ENCODE measurements at regions not wholly inside any gene's neighbourhood (a gene's known extent, or its start where the extent isn't known, plus 50 kb on each side); places are given as distances from the start of the nearest gene placed in this dataset.

DNA sequence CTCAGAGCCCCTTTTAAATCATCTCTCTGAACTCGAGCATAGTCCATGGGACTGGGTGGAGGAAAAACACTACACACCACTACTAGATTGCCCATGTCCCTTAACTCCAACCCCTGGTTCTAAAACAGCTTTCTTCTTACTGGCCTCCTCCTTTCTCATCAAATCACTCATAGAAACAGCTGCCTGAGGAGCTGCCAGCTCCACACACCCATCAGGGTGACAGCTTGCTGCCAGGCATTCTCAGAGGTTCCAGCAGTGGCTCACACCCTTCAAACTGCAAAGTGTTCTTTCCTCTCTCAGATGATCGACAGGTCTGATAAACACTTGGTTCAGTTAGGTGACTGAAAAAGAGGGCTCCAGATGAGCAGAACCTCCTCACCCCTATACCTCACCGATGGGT is 543.0 kb upstream of the PLXNA2 start:
- no peak for TF ChIP-seq CTCF (IDR thresholded peaks at IDR 0.05)
- no peak for TF ChIP-seq POLR2AphosphoS5 (IDR thresholded peaks at IDR 0.05)
